H1 (cell line): ENCODE measurements at regions not wholly inside any gene's neighbourhood (a gene's known extent, or its start where the extent isn't known, plus 50 kb on each side); places are given as distances from the start of the nearest gene placed in this dataset.

Source experiments
- CTCF ChIA-PET: fragments of 300-600 bp; sonication (Branson Sonifier 250); formaldehyde crosslinking; loops from one replicate; lab custom pipeline; 2021; ENCODE audit not compliant: partially characterized antibody; lab: Charles Lee
- POLR2A ChIA-PET: fragments of 300-600 bp; sonication (Branson Sonifier 250); formaldehyde crosslinking; loops from one replicate; lab custom pipeline; 2021; ENCODE audit warnings: inconsistent platforms; ENCODE audit not compliant: partially characterized antibody; lab: Charles Lee
- DNase-seq, 2 experiments: peaks; one replicate each; pipeline versions ENCODE4 v3.0.0 to v3.0.0-alpha.2; 2010 to 2022; ENCODE audit warnings: low spot score in 2 of 2, low read depth in 1 of 2, mixed read lengths in 1 of 2
- FAIRE-seq: peaks from 2 replicates; lab custom pipeline; 2011; peaks lifted over from hg19 to GRCh38; lab: Jason Lieb, UNC
- H2AFZ ChIP-seq: 2 replicates; pipeline ENCODE4 v1.8.1; 2012; ENCODE audit warnings: low read length, inconsistent platforms
- H2AK5ac ChIP-seq: 2 replicates; pipeline ENCODE4 v1.6.1; 2013; ENCODE audit warnings: low read depth, low read length
- H2BK120ac ChIP-seq: replicated peaks from 2 replicates; pipeline ENCODE3; 2013; ENCODE audit warnings: low read depth, low read length, inconsistent platforms
- H2BK12ac ChIP-seq: 2 replicates; pipeline ENCODE4 v1.6.1; 2013; ENCODE audit warnings: low read depth, low read length
- H2BK15ac ChIP-seq: 2 replicates; pipeline ENCODE4 v1.6.1; 2013; ENCODE audit warnings: low read length
- H2BK20ac ChIP-seq: 2 replicates; pipeline ENCODE4 v1.6.1; 2013; ENCODE audit warnings: low read length
- H2BK5ac ChIP-seq: 2 replicates; pipeline ENCODE4 v1.6.1; 2013; ENCODE audit warnings: low read depth, low read length
- H3K14ac ChIP-seq: 2 replicates; pipeline ENCODE4 v1.6.1; 2013; ENCODE audit warnings: inconsistent platforms; ENCODE audit not compliant: insufficient read length
- H3K18ac ChIP-seq: 2 replicates; pipeline ENCODE4 v1.6.1; 2013; ENCODE audit warnings: low read length; ENCODE audit errors: extremely low read depth
- H3K23ac ChIP-seq: 2 replicates; pipeline ENCODE4 v1.6.1; 2013; ENCODE audit warnings: inconsistent platforms; ENCODE audit not compliant: insufficient read length
- H3K23me2 ChIP-seq: 2 replicates; pipeline ENCODE4 v1.6.1; 2013; ENCODE audit warnings: low read depth, low read length
- H3K27ac ChIP-seq: 2 replicates; pipeline ENCODE4 v1.6.1; 2011; ENCODE audit warnings: low read depth, low read length, inconsistent platforms
- H3K27me3 ChIP-seq, 4 experiments: replicated peaks in 1 of 4; 1 replicate in 1 of 4; 2 replicates in 3 of 4; pipeline versions ENCODE4 v1.6.1 to v1.8.1; 2011 to 2013; ENCODE audit warnings: low read length in 3 of 4, mild to moderate bottlenecking in 3 of 4, inconsistent platforms in 2 of 4, mixed read lengths in 2 of 4, moderate library complexity in 1 of 4; ENCODE audit not compliant: control insufficient read depth in 3 of 4, insufficient read depth in 3 of 4; ENCODE audit errors: extremely low read depth in 1 of 4
- H3K36me3 ChIP-seq, 4 experiments: 2 replicates each; pipeline versions ENCODE4 v1.6.1 to v1.8.1; 2011 to 2013; ENCODE audit warnings: mild to moderate bottlenecking in 4 of 4, low read length in 3 of 4, moderate library complexity in 2 of 4, control low read depth in 1 of 4, inconsistent platforms in 1 of 4; ENCODE audit not compliant: insufficient read depth in 4 of 4, control insufficient read depth in 2 of 4
- H3K4ac ChIP-seq: replicated peaks from 2 replicates; pipeline ENCODE3; 2013; ENCODE audit warnings: low read length, low read depth, mixed read lengths, inconsistent platforms; ENCODE audit not compliant: insufficient read length
- H3K4me1 ChIP-seq, 4 experiments: replicated peaks in 1 of 4; 1 replicate in 1 of 4; 2 replicates in 3 of 4; pipeline versions ENCODE4 v1.6.1 to v1.8.1; 2011 to 2013; ENCODE audit warnings: low read length in 3 of 4, inconsistent platforms in 2 of 4, mixed read lengths in 1 of 4; ENCODE audit not compliant: insufficient read depth in 4 of 4, control insufficient read depth in 3 of 4
- H3K4me2 ChIP-seq, 2 experiments: 2 replicates each; pipeline versions ENCODE4 v1.6.1 to v1.8.1; 2011 to 2013; ENCODE audit warnings: low read depth in 2 of 2, low read length in 2 of 2, control low read depth in 1 of 2, inconsistent platforms in 1 of 2, mild to moderate bottlenecking in 1 of 2; ENCODE audit not compliant: insufficient read depth in 1 of 2
- H3K4me3 ChIP-seq, 4 experiments: fragments of 200-600, 300-600 bp in 1 of 4; sonication (generic), shearing (Covaris generic), sonication (Bioruptor Twin) in 1 of 4; 2 replicates each; pipeline versions ENCODE4 v1.5.1 to v1.8.1; 2011 to 2016; ENCODE audit warnings: low read length in 4 of 4, low read depth in 3 of 4, control low read depth in 2 of 4, inconsistent platforms in 2 of 4, mild to moderate bottlenecking in 2 of 4, mixed read lengths in 1 of 4, moderate library complexity in 1 of 4; ENCODE audit not compliant: insufficient read depth in 2 of 4; ENCODE audit errors: extremely low read depth in 1 of 4
- H3K56ac ChIP-seq: replicated peaks from 2 replicates; pipeline ENCODE3; 2013; ENCODE audit warnings: low read depth, mild to moderate bottlenecking, mixed read lengths, low read length, inconsistent platforms; ENCODE audit not compliant: insufficient read length
- H3K79me1 ChIP-seq: 2 replicates; pipeline ENCODE4 v1.6.1; 2013; ENCODE audit warnings: low read depth, low read length, control low read depth
- H3K79me2 ChIP-seq, 2 experiments: 2 replicates each; pipeline versions ENCODE4 v1.6.1 to v1.8.1; 2012 to 2013; ENCODE audit warnings: low read length in 2 of 2, mild to moderate bottlenecking in 2 of 2, inconsistent platforms in 1 of 2; ENCODE audit not compliant: insufficient read depth in 2 of 2, control insufficient read depth in 1 of 2
- H3K9ac ChIP-seq, 4 experiments: replicated peaks in 1 of 4; 1 replicate in 1 of 4; 2 replicates in 3 of 4; pipeline versions ENCODE4 v1.6.1 to v1.8.1; 2011 to 2013; ENCODE audit warnings: low read depth in 3 of 4, low read length in 3 of 4, control low read depth in 2 of 4, mild to moderate bottlenecking in 2 of 4, moderate library complexity in 2 of 4, inconsistent platforms in 1 of 4; ENCODE audit errors: extremely low read depth in 1 of 4
- H3K9me3 ChIP-seq, 2 experiments: 2 replicates each; pipeline versions ENCODE4 v1.6.1 to v1.8.1; 2012 to 2013; ENCODE audit warnings: mild to moderate bottlenecking in 2 of 2, moderate library complexity in 2 of 2, control low read depth in 1 of 2, inconsistent platforms in 1 of 2, low read depth in 1 of 2, low read length in 1 of 2, mixed read lengths in 1 of 2; ENCODE audit not compliant: insufficient read depth in 2 of 2
- H4K20me1 ChIP-seq, 2 experiments: replicated peaks in 1 of 2; 2 replicates each; pipeline versions ENCODE3 to v1.8.1; 2011 to 2013; ENCODE audit warnings: inconsistent platforms in 2 of 2, low read length in 2 of 2, mild to moderate bottlenecking in 1 of 2; ENCODE audit not compliant: insufficient read depth in 2 of 2, control insufficient read depth in 1 of 2
- H4K5ac ChIP-seq: 2 replicates; pipeline ENCODE4 v1.6.1; 2013; ENCODE audit warnings: low read length, low read depth, mixed read lengths, inconsistent platforms; ENCODE audit not compliant: insufficient read length
- H4K8ac ChIP-seq: 2 replicates; pipeline ENCODE4 v1.8.0; 2013; ENCODE audit warnings: mild to moderate bottlenecking, moderate library complexity, low read length, inconsistent platforms; ENCODE audit not compliant: insufficient read depth; ENCODE audit errors: extremely low read depth
- H4K91ac ChIP-seq: replicated peaks from 2 replicates; pipeline ENCODE3; 2013; ENCODE audit warnings: low read length, mixed read lengths, inconsistent platforms; ENCODE audit not compliant: insufficient read length
- ATF2 ChIP-seq: IDR thresholded peaks from 2 replicates; pipeline ENCODE4 v1.6.1; 2012; ENCODE audit warnings: low read length, inconsistent platforms
- BACH1 ChIP-seq: IDR thresholded peaks from 2 replicates; pipeline ENCODE4 v1.6.1; 2012; ENCODE audit warnings: low read length, improper control_type of control experiment
- BCL11A ChIP-seq, 2 experiments: IDR thresholded peaks; one replicate each; pipeline ENCODE4 v1.6.1; 2011; ENCODE audit warnings: low read depth in 2 of 2, low read length in 2 of 2, mild to moderate bottlenecking in 2 of 2
- BRCA1 ChIP-seq: IDR thresholded peaks from 2 replicates; pipeline ENCODE4 v1.6.1; 2012; ENCODE audit warnings: low read depth, low read length, improper control_type of control experiment
- CHD1 ChIP-seq: IDR thresholded peaks from 2 replicates; pipeline ENCODE4 v1.6.1; 2012; ENCODE audit warnings: low read depth, low read length, improper control_type of control experiment
- CHD2 ChIP-seq: IDR thresholded peaks from 2 replicates; pipeline ENCODE4 v1.6.1; 2012; ENCODE audit warnings: low read length, improper control_type of control experiment
- EP300 ChIP-seq, 2 experiments: IDR thresholded peaks; 1 replicate in 1 of 2; 2 replicates in 1 of 2; pipeline ENCODE4 v1.6.1; 2011 to 2012; ENCODE audit warnings: low read depth in 2 of 2, low read length in 2 of 2, mild to moderate bottlenecking in 2 of 2, borderline replicate concordance in 1 of 2, inconsistent platforms in 1 of 2, moderate library complexity in 1 of 2
- HDAC6 ChIP-seq: IDR thresholded peaks from one replicate; pipeline ENCODE4 v1.7.1; 2012; ENCODE audit warnings: low read depth, mild to moderate bottlenecking, inconsistent platforms, low read length, moderate library complexity
- KDM1A ChIP-seq: fragments of 200-600, 300-600 bp; sonication (generic); IDR thresholded peaks from 2 replicates; pipeline ENCODE4 v1.7.1; 2016; ENCODE audit warnings: mild to moderate bottlenecking, low read length, borderline replicate concordance
- MAFK ChIP-seq: IDR thresholded peaks from 2 replicates; pipeline ENCODE4 v1.6.1; 2012; ENCODE audit warnings: low read depth, mild to moderate bottlenecking, improper control_type of control experiment, low read length
- RNF2 ChIP-seq: fragments of 200-900, 300-1000 bp; sonication (generic); IDR thresholded peaks from 2 replicates; pipeline ENCODE4 v1.7.1; 2016; ENCODE audit warnings: borderline replicate concordance, low read depth, mild to moderate bottlenecking, antibody characterized with exemption, low read length; ENCODE audit not compliant: poor library complexity, severe bottlenecking; ENCODE audit errors: missing control alignments
- SIRT6 ChIP-seq: IDR thresholded peaks from one replicate; pipeline ENCODE4 v1.7.1; 2012; ENCODE audit warnings: low read length, inconsistent platforms
- SIX5 ChIP-seq: IDR thresholded peaks from 2 replicates; pipeline ENCODE4 v1.6.1; 2011; ENCODE audit warnings: mild to moderate bottlenecking, low read depth, low read length
- TAF7 ChIP-seq: optimal IDR thresholded peaks from 2 replicates; pipeline ENCODE3; 2011; ENCODE audit warnings: low read depth, mild to moderate bottlenecking, inconsistent platforms, low read length, moderate library complexity, borderline replicate concordance
- WGBS, 2 experiments: shearing (Covaris generic) in 1 of 2; methylation state at CpG; one replicate each; pipeline versions ENCODE4 v1.1.6 to v1.1.7; 2013 to 2015; ENCODE audit warnings: low lambda C conversion rate in 2 of 2, mixed read lengths in 2 of 2, inconsistent platforms in 1 of 2, low coverage in 1 of 2, missing lambda C conversion rate in 1 of 2; ENCODE audit not compliant: insufficient replicate concordance in 2 of 2, insufficient coverage in 1 of 2, insufficient read length in 1 of 2; ENCODE audit errors: extremely low coverage in 1 of 2, missing lambda C conversion rate in 1 of 2; 5-methylcytosine and 5-hydroxymethylcytosine counted together

GRCh38 chr7:114206688-114207087 is 207.9 kb upstream of the FOXP2 start:
- FAIRE-seq = no peak
- H3K27me3 ChIP-seq = no peaks in the 10 kb centered on the region
- H3K4me1 ChIP-seq = no peaks in the 10 kb centered on the region
- no peak overlapping the region for H4K8ac ChIP-seq
- no peak overlapping the region for H4K91ac ChIP-seq
- 100% methylated on average over 1 of the region's 1 CpG; no CpG with 5 or more reads in 1 of the 2 experiments for WGBS, 2 experiments
- POLR2A ChIA-PET = no interaction called here
- no peak overlapping the region for H3K14ac ChIP-seq
- H3K9me3 ChIP-seq = no peaks in the 10 kb centered on the region
- no peak for DNase-seq
- H2BK5ac ChIP-seq = no peak overlapping the region
- H4K5ac ChIP-seq = no peak overlapping the region
- no peak overlapping the region for H2BK20ac ChIP-seq
- CTCF ChIA-PET = no interaction called here
- no peak overlapping the region for H3K9ac ChIP-seq
- H3K4ac ChIP-seq = no peak overlapping the region
- H2BK120ac ChIP-seq = no peak overlapping the region
- H2AK5ac ChIP-seq = no peak overlapping the region
- H2AFZ ChIP-seq = no peak overlapping the region
- no peaks in the 10 kb centered on the region for H3K23me2 ChIP-seq
- H2BK15ac ChIP-seq = no peak overlapping the region
- no peak overlapping the region for H3K18ac ChIP-seq
- H3K4me3 ChIP-seq = no peak overlapping the region
- no peak overlapping the region for H2BK12ac ChIP-seq
- no peak overlapping the region for H3K23ac ChIP-seq
- H3K79me2 ChIP-seq = no peaks in the 10 kb centered on the region
- H3K4me2 ChIP-seq = no peak overlapping the region
- H3K56ac ChIP-seq = no peak overlapping the region
- no peak overlapping the region for H3K27ac ChIP-seq
- H3K79me1 ChIP-seq = no peaks in the 10 kb centered on the region
- H3K36me3 ChIP-seq = no peaks in the 10 kb centered on the region
- no peaks in the 10 kb centered on the region for H4K20me1 ChIP-seq
- TF ChIP-seq EP300 (IDR thresholded peaks at IDR 0.05; ENCODE audit: borderline replicate concordance in 1 of 2, low read depth in 2 of 2, low read length in 2 of 2) = no peak
- no peak for TF ChIP-seq BACH1
- no peak for TF ChIP-seq MAFK
- TF ChIP-seq KDM1A = no peak
- no peak for TF ChIP-seq HDAC6
- TF ChIP-seq RNF2 = no peak
- no peak for TF ChIP-seq ATF2
- no peak for TF ChIP-seq CHD1
- no peak for TF ChIP-seq TAF7
- no peak for TF ChIP-seq SIRT6
- TF ChIP-seq BCL11A (IDR thresholded peaks at IDR 0.05; ENCODE audit: low read depth in 2 of 2, low read length in 2 of 2) = no peak
- no peak for TF ChIP-seq CHD2
- TF ChIP-seq SIX5 = no peak
- no peak for TF ChIP-seq BRCA1
